Tibial nerve (tissue), 4 donors: ENCODE measurements at regions not wholly inside any gene's neighbourhood (a gene's known extent, or its start where the extent isn't known, plus 50 kb on each side); places are given as distances from the start of the nearest gene placed in this dataset.
"Not testable (repeated sequence)": the region's sequence is repeated elsewhere in the genome, so short reads cannot be mapped to it uniquely, and the experiment has no call there.

ENCODE experiments used
- DNase-seq, 2 donors: peaks; one replicate each; pipeline ENCODE4 v3.0.0-alpha.2; 2019; ENCODE audit warnings: low spot score in 2 of 2
- H3K27ac ChIP-seq, 4 donors: fragments of 200-600 bp; sonication (generic) in 3 of 4; one replicate each; pipeline ENCODE4 v1.5.1; 2017 to 2019; ENCODE audit warnings: mild to moderate bottlenecking in 1 of 4
- H3K27me3 ChIP-seq, 2 donors: fragments of 200-600 bp; sonication (generic) in 1 of 2; one replicate each; pipeline versions ENCODE4 v1.5.1 to v1.6.0; 2017 to 2019
- H3K36me3 ChIP-seq, 3 donors: fragments of 200-600 bp; sonication (generic); one replicate each; pipeline ENCODE4 v1.5.1; 2018 to 2019
- H3K4me1 ChIP-seq, 4 donors: fragments of 200-600 bp; sonication (generic) in 3 of 4; one replicate each; pipeline ENCODE4 v1.5.1; 2017 to 2019
- H3K4me3 ChIP-seq, 4 donors: fragments of 200-600 bp; sonication (generic) in 3 of 4; one replicate each; pipeline ENCODE4 v1.5.1; 2017 to 2019; ENCODE audit warnings: mild to moderate bottlenecking in 1 of 4, moderate library complexity in 1 of 4
- H3K9me3 ChIP-seq, 4 donors: fragments of 200-600 bp; sonication (generic) in 3 of 4; one replicate each; pipeline ENCODE4 v1.5.1; 2017 to 2019
- EP300 ChIP-seq, 2 donors: sonication (generic); formaldehyde crosslinking; IDR thresholded peaks; one replicate each; pipeline ENCODE4 v1.6.1; 2017; ENCODE audit warnings: antibody characterized with exemption in 2 of 2, mild to moderate bottlenecking in 1 of 2
- POLR2A ChIP-seq, 2 donors: fragments of 450-650 bp; IDR thresholded peaks; one replicate each; pipeline ENCODE4 v1.6.1; 2017; ENCODE audit warnings: antibody characterized with exemption in 2 of 2, mild to moderate bottlenecking in 2 of 2, moderate library complexity in 2 of 2
- WGBS, 2 donors: methylation state at CpG; one replicate each; pipeline ENCODE4 v1.1.5; 2018; 5-methylcytosine and 5-hydroxymethylcytosine counted together
- TF ChIP-seq, protein P1 (sequence below), 5 experiments: fragments of 200-600 bp in 3 of 5; fragments of 450-650 bp in 2 of 5; sonication (generic) in 3 of 5; IDR thresholded peaks; one replicate each; pipeline ENCODE4 v1.5.1; 2016 to 2019; ENCODE audit warnings: antibody characterized with exemption in 5 of 5, mild to moderate bottlenecking in 3 of 5, moderate library complexity in 2 of 5

DNA sequence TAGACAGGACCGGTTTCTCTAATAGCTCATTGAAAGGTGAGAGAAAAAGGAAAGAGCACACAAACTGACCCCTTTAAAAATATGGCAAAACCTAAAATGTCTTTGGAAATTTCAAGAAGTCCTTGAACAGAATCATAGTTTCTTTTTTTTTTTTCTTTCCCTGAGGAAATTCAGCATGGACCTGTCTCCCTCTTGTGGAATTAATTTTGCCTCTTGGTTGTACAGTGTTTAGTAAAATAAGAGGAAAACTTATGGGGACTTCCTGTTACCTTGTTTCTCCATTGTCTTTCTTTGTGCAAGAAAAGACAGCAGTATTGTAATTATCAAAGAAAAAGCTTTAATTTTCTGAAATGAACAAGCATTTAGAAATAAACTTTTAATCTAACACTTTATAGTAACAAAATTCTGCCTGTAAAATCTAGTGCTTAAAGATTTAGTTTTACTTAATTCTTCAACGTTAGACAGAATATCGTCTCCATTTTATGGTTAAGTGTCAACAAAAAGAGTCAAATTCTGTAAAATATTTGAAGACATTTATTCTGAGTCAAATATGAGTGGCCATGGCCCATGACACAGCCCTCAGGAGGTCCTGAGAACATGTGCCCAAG is 176.3 kb upstream of the NABP1 start:
- Histone ChIP-seq H3K27me3 (no peaks in the 10 kb centered on the region), H3K36me3 (no peaks in the 10 kb centered on the region), H3K4me3 (no peak overlapping the region), H3K27ac (peak overlapping the region in 2 of 4 donors; percentile 22 to 51), H3K9me3 (no peaks in the 10 kb centered on the region), H3K4me1 (peaks cover 0 to 16% (median 0%) of the 10 kb centered on the region in 4 donors)
- no peak for DNase-seq
- TF ChIP-seq POLR2A (IDR thresholded peaks at IDR 0.05) = no peak
- no peak for TF ChIP-seq EP300 (IDR thresholded peaks at IDR 0.05)
- TF ChIP-seq, protein P1, sequence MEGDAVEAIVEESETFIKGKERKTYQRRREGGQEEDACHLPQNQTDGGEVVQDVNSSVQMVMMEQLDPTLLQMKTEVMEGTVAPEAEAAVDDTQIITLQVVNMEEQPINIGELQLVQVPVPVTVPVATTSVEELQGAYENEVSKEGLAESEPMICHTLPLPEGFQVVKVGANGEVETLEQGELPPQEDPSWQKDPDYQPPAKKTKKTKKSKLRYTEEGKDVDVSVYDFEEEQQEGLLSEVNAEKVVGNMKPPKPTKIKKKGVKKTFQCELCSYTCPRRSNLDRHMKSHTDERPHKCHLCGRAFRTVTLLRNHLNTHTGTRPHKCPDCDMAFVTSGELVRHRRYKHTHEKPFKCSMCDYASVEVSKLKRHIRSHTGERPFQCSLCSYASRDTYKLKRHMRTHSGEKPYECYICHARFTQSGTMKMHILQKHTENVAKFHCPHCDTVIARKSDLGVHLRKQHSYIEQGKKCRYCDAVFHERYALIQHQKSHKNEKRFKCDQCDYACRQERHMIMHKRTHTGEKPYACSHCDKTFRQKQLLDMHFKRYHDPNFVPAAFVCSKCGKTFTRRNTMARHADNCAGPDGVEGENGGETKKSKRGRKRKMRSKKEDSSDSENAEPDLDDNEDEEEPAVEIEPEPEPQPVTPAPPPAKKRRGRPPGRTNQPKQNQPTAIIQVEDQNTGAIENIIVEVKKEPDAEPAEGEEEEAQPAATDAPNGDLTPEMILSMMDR (IDR thresholded peaks at IDR 0.05) = peak; percentile 38 to 72 (median 57)
- WGBS, 2 donors = 53 to 61% methylated on average over 3 of the region's 3 CpGs

DNA sequence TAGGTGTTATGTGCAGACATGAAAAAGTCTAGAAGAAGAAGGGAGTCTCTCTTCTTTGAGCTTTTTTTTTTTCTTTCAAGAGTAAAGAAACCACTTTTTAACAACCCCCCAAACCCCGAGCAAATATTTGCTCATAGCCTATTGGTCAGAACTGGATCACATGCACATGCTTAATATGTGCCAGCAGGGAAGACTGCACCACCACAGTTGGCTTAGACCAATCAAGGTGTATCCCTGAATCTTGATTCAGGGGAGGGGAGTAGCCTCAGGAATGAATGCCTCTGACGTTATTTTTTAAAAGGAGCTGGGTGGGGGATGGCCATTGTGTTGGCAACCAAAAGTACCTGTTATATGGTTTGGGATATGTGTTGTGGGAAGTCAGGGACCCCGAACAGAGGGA is 171.4 kb upstream of the NABP1 start:
- H3K36me3 ChIP-seq = no peaks in the 10 kb centered on the region
- TF ChIP-seq EP300 (IDR thresholded peaks at IDR 0.05) = no peak
- TF ChIP-seq, protein P1 (IDR thresholded peaks at IDR 0.05) = no peak
- TF ChIP-seq POLR2A (IDR thresholded peaks at IDR 0.05) = no peak
- no peaks in the 10 kb centered on the region for H3K9me3 ChIP-seq
- WGBS, 2 donors = 73 to 97% methylated on average over 3 of the region's 3 CpGs
- no peaks in the 10 kb centered on the region for H3K27me3 ChIP-seq
- H3K4me3 ChIP-seq = no peak overlapping the region
- no peak for DNase-seq
- no peak overlapping the region for H3K27ac ChIP-seq
- H3K4me1 ChIP-seq = peaks cover 0 to under 1% (median 0%) of the 10 kb centered on the region in 4 donors

DNA sequence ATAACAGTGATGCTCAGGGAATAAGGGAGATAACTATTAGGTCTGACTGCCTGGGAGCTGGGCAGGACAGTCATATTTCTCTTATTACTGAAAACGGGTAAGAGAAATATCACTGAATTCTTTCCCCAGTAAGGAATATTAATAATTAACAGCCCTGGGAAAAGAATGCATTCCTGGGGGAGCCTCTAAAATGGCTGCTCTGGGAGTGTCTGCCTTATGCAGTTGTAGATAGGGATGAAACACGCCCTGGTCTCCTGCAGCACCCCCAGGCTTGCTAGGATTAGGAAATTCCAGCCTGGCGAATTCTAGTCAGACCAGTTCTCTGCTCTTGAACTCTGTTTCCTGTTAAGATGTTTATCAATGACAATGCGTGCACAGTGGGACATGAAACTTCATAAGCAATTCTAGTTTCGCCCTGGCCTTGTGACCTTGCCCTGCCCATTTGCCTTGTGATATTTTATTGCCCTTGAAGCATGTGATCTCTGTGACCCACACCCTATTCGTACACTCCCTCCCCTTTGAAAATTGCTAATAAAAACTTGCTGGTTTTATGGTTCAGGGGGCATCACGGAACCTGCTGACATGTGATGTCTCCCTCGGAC is 170.6 kb upstream of the NABP1 start:
- not testable (repeated sequence) for H3K4me3 ChIP-seq, DNase-seq, H3K27ac ChIP-seq, H3K36me3 ChIP-seq, H3K4me1 ChIP-seq, H3K9me3 ChIP-seq, H3K27me3 ChIP-seq
- WGBS, 2 donors = 76 to 85% methylated on average over 8 of the region's 8 CpGs

DNA sequence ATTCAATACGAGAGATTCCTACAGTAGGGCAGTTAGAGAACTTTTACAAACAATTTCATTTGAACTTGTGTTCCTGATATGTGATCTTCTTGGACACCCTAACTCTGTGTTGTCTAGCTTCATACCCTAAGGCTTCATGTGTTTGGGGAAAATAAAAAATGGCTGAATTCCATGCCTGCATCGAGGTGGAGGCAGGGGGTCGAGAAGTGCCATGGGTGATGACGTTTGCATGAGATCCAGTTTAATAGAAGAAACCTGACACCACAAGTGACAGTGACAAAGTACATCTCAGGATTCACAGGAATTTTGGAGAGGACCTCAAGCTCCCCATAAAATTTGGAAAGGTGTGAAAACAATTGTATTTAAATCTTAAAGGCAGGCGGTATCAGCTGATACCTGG is 169.2 kb upstream of the NABP1 start:
- Histone ChIP-seq H3K27ac (no peak overlapping the region), H3K4me1 (no peaks in the 10 kb centered on the region), H3K36me3 (no peaks in the 10 kb centered on the region), H3K9me3 (no peaks in the 10 kb centered on the region), H3K4me3 (no peak overlapping the region), H3K27me3 (no peaks in the 10 kb centered on the region)
- DNase-seq = no peak
- no peak for TF ChIP-seq EP300 (IDR thresholded peaks at IDR 0.05)
- TF ChIP-seq POLR2A (IDR thresholded peaks at IDR 0.05) = no peak
- TF ChIP-seq, protein P1 (IDR thresholded peaks at IDR 0.05) = no peak
- WGBS, 2 donors = 70 to 75% methylated on average over 5 of the region's 5 CpGs

DNA sequence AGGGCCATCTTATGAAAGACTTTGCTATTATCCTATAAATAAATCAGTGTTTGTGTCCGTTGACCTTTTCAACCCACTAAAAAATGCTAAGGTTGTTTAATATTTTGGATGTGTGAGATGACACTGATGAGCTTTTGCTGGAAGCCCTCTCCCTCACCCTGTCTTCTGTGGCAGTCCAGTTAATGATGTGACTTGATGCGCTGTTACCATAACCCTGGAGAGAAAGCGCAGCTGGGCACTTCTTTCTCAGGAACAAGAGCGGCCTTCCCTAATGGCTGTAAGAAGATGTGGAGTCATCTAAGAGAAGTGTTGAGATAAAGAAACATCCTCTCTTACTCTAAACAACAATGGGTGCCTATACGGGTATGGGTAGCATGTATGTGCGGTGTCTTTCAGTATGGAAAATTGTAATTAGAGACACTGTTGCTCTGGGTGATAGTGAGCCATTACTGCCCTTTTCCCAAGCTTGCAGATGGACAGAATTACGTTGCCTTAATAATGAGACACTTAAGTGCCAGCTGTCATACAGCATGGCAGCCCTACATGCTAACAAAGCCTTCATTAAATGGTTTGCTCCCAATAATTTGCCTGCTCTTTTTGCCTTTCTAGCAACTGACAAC is 165.6 kb upstream of the NABP1 start:
- 71 to 79% methylated on average over 7 of the region's 7 CpGs for WGBS, 2 donors
- Histone ChIP-seq H3K9me3 (no peaks in the 10 kb centered on the region), H3K36me3 (no peaks in the 10 kb centered on the region), H3K27me3 (no peaks in the 10 kb centered on the region), H3K4me3 (no peak overlapping the region), H3K27ac (no peak overlapping the region), H3K4me1 (peaks cover 0 to 14% (median 0%) of the 10 kb centered on the region in 4 donors)
- TF ChIP-seq POLR2A (IDR thresholded peaks at IDR 0.05) (no peak), EP300 (IDR thresholded peaks at IDR 0.05) (no peak)
- TF ChIP-seq, protein P1 (IDR thresholded peaks at IDR 0.05) = no peak
- no peak for DNase-seq
